SH-SY5Y (cell line): ENCODE measurements at regions not wholly inside any gene's neighbourhood (a gene's known extent, or its start where the extent isn't known, plus 50 kb on each side); places are given as distances from the start of the nearest gene placed in this dataset.

Source experiments
- GATA2 ChIP-seq: IDR thresholded peaks from 2 replicates; pipeline ENCODE4 v1.6.1; 2011; ENCODE audit warnings: mild to moderate bottlenecking, low read depth, low read length
- GATA3 ChIP-seq: IDR thresholded peaks from 2 replicates; pipeline ENCODE4 v1.6.1; 2011; ENCODE audit warnings: low read depth, mild to moderate bottlenecking, low read length, moderate library complexity

DNA sequence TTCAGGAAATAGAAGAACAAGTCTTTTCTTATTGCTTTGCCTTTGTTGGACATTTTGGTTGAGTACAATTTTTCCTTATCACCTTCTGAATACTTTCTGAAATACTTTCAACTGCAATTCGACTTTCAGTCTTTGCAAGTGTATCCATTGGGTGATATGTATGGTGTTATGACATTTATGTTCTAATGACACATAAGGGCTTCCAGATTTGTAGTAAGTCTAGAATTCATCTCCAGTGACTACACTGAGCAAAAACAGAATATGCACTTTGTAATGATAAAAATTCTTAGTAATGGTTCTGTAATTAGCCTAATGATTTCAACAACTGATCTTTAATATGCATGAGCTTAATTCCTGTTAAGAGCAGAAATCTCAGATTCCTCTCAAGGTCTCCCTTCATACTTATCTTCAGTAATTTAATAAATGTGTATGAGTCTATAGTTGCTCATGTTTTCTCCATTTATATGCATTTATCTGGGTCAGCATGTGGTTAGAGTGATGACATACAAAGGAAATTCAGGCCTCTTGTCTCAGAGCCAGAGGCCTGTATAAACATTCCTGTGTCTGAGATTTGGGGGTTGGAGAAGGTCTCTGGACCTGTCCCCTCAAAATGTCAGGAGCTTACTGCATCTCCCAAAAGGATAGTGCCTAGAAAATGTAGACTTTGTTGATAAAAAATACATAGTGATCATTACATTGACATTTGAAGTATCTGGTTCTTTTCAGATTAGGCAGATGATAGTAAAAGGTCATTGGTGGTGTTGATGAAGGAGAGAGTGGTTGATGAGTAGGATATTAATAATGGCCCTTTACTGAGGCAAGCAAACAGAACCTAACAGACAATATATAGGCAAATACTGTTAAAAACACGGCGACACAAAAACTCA is 114.9 kb downstream of the QPCT start:
- TF ChIP-seq GATA2 (no peak), GATA3 (no peak)

DNA sequence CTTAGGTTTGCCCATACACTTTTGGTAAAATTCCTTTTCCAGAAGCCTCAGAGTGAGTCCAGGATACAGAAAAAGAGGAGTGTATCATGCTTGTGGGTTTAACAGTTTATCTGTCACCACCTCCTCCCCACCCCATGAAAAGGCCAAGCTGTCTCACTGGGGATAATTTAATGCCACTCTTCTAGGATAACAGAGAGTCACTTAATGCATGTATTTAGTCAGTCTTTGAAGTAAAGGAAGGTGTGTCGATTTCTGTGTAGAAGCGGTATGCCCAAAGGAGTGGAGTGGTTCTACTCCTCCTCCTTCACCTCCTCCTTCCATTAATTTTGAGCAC is 116.4 kb downstream of the QPCT start:
- TF ChIP-seq GATA3, result no peak
- TF ChIP-seq GATA2, result no peak

DNA sequence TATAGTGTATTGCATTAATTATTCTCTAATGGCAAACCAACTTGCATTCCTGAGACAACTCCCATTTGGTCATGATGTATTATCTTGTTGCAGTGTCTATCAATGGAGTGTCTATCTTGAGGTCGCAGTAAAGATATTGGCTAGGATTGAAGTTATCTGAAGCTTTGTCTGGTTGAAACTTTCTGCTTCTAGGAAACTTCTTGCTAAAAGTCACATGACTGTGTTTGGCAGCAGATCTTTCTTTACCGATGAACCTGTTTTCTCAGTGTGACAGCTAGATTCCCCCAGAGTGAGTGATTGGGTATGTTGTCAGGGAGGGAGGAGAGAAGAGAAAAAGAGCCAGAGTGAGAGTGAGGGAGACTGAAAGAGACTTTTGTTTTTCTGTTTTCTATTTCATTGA is 119.6 kb downstream of the QPCT start:
- TF ChIP-seq GATA3, result no peak
- TF ChIP-seq GATA2, result no peak

DNA sequence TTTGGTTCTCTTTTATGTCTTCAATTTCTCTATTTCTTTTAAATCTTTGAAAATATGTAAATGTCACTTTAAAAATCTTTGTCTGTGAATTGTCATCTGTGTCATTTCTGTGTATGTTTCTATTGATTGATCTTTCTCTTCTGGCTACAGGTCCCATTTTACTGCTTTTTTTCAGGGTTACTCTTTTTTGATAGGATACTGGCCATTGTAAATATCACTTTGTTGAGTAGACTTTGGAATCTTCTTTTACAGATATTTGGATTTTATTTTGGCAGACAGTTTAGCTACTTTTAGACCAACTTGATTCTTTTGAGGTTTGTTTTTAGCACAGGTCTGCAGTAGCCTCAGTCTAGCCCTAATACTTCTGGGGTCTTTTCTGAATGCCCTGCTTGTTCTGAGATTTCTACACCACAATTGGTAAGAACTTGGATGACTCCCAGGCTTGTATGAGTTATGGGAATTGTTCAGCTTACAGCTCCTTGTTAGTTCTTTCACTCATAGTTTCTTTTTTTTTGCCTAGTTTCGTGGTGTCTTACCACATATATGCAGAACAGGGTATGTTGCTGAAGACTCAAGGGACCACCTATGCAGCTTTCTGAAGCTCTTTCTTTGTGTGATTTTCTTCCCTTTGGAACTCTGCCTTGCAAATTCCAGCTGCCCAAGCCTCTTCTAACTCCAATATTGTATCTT is 122.2 kb downstream of the QPCT start:
- no peak for TF ChIP-seq GATA3
- TF ChIP-seq GATA2, result no peak

DNA sequence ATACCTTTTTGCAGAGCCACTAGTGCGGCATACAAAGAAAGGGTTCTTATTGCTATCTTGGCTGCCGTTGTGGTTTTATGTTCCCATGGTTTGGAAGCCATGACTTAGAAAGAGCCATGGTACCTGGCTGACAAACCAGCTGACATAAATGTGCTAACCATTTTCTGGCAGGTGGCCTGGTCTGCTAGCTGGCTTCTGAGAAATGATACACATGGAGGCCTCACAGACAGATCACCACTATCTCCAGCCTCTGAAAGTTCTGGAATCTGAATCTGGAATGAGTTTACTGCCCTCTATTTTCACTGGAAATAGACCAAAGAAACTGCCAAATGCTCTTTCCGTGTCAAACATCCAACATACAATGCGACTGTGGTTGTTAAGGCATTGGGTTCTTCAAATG is 123.7 kb downstream of the QPCT start:
- TF ChIP-seq GATA2 (no peak), GATA3 (no peak)

DNA sequence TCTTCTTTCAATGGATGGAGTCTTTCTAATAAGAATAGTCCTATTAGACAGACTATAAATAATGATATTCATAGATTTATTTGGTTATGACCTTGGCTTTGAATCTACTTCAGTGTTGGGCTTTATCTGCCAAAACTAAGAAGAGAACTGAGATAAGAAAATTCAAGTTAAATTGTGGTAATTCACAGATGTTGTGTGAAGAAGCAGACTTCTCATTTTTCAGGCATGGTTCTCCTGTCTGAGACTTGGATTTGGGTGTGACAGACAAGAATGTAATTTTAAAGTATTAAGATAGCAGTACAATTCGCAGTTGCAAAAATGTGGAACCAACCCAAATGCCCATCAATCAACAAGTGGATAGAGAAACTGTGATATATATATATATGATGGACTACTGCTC is 124.7 kb downstream of the QPCT start:
- TF ChIP-seq GATA3, result no peak
- no peak for TF ChIP-seq GATA2

DNA sequence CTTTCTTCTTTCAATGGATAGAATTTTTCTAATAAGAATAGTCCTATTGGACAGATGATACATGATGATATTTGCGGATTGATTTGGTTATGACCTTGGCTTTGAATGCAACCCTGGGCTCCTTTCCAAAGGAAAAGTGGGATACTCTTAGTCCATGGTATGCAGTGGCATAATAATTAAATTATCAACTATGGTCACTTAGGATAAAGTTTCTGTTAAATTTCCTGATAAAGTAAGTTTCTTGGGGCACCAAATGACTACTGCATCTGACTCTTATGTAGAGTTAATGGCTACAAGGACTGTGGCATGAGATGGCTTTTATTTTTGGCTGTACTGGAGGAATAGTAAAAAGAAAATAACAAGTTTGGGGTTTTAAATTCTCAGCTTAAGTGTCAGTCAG is 126.7 kb downstream of the QPCT start:
- TF ChIP-seq GATA3 (no peak), GATA2 (no peak)

DNA sequence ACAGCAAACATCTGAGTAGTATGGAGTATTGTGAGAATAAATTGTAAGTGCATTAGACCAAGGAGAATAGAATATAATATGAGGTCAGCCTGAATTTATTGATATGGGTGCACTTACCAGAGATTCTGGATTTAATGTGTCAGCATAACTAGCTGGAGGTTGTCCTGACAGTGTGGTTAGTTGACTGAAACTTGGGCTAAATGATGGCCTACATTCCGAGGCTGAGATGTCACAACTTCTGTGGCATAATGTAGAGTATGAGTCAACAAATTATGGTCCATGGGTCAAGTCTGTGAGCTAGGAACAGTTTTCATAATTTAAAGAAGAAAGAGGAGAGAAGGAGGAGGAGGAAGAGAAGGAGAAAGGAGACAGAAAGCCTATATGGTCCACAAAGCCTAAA is 127.6 kb downstream of the QPCT start:
- TF ChIP-seq GATA2, result no peak

DNA sequence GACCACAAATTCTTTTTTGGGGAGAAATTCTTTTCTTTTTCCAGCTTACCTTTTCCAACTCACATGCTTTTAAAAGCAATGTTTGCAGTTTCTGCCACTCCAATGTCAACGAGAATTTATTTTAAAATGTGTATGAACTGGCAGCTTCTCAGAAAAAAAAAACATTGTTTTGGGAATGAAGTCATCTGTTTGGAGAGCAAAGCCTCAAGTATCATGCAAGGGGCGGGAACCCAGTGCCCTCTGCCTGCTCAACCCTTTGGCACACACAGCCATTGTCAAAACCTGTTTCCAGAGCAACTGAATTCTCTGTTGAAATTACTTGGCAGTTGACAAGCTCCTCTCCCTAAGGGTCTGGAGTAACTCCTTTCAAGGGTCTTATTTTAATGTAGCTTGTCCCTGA is 128.5 kb downstream of the QPCT start:
- TF ChIP-seq GATA2 (no peak), GATA3 (no peak)

DNA sequence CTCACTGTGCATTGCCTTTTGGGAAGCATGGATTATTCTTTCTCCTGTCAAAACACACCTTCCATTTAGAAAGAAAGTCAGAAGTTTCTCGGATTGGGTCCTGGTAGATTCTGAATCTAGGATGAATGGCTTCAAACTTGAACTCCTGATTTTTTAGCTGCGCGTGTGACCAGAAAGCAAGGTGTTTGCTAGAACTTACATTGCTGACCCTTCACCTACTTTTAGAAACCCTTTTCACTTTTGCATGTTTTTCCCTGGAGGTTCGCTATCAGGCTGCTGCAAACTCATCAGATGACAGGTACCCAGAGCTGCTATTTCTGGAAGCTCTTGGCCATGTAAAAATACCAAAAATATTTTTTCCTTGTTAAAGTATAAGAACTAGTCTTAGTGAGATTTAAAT is 132.0 kb downstream of the QPCT start:
- no peak for TF ChIP-seq GATA2
- TF ChIP-seq GATA3, result no peak

DNA sequence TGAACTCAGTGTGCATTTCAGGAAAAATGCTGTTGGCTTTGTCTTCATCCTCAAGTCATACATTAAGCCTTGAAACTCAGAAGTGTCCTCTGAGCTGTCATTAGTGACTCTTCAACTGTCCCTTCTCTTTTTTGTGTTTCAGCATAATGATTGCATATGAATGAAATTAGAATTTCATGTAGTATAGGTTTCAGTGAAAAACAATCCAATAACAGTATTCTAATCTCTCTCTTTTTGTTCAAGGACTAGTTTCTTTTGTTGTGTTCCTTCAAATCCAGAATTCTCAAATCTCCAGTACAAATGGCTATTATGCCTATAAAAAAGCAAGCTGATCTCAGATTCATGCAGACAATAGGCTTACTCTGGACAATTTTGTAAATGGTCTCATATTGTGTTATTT is 133.5 kb downstream of the QPCT start:
- TF ChIP-seq GATA2, result no peak
- TF ChIP-seq GATA3, result no peak

DNA sequence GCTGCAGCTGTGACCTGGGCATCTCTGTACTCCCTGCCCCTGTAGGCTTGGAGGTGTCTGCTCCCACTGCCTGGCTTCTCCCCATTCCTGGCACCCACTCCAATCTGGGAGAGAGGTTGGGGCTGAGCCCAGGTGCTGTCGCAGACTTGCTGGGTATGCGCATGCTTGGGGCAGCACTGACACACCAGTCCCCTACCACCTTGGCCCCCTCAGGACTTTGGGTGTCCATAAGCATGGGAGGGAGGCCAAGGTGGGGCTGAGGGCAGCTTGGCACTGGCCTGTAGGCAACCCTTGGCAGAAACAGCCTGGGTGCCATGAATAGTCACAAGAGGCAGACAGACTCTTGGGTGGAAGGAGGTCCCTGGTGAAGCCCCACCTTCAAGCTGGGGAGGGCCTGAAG is 136.8 kb downstream of the QPCT start:
- TF ChIP-seq GATA3 (no peak), GATA2 (no peak)

DNA sequence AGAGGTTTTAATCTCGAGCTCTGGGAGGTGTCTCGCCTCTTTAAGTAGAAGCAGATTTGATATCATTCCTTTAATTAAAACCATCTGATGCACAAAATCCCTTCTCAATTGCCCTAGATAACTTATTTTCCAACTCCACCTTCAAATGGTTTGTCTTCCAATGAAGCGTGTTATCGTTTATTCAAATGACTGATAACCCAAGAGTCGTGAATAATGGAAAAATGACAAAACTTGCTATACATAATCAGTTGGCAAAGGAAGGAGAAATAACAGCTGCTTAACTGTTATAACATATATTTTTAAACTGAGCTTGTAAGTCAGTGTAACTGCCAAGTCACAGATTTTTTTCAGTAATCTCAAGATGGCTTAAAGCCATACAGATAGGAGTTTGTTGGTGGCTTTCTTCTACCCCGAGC is 144.6 kb downstream of the QPCT start:
- TF ChIP-seq GATA3 (no peak), GATA2 (no peak)

DNA sequence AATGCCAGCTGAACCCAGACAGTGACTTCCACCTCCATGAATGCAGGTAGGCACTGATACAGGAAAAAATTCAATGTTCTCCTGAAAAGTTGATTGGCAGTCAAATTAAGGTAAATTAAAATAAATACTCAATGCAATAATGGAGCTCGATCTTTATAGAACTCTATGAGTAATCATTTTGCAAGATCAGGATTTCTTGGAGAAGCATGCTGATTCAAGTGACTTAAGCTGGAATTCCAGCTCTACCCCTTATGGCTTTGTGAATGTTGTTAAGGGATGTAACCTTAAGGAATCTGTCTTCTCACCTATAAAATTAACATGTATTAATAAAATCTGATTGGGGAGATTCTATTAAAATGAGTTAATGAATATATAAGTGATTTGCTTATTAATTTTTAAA is 145.1 kb downstream of the QPCT start:
- TF ChIP-seq GATA2, result no peak
- no peak for TF ChIP-seq GATA3

DNA sequence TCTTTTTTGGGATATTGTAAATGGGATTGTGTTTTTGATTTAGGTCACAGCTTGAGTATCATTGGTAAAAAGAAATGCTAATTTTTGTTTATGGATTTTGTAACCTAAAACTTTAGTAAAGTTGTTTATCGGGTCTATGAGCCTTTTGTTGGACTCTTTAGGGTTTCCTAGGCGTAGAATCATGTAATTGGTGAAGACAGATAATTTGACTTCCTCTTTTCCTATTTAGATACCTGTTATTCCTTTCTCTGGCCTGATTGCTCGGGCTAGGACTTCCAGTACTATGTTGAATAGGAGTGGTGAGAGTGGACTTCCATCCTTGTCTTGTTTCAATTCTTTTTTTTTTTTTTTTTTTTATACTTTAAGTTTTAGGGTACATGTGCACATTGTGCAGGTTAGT is 149.0 kb downstream of the QPCT start:
- TF ChIP-seq GATA2, result no peak
- TF ChIP-seq GATA3, result no peak
